Suprapubic skin (tissue), 4 donors: ENCODE measurements at regions not wholly inside any gene's neighbourhood (a gene's known extent, or its start where the extent isn't known, plus 50 kb on each side); places are given as distances from the start of the nearest gene placed in this dataset.
"Not testable (repeated sequence)": the region's sequence is repeated elsewhere in the genome, so short reads cannot be mapped to it uniquely, and the experiment has no call there.

ENCODE experiments used
- DNase-seq, 2 donors: peaks; one replicate each; pipeline ENCODE4 v3.0.0-alpha.2; 2019; ENCODE audit warnings: low spot score in 2 of 2
- H3K27ac ChIP-seq: fragments of 200-600 bp; sonication (generic); one replicate; pipeline ENCODE4 v1.5.1; 2019
- H3K27me3 ChIP-seq: fragments of 200-600 bp; sonication (generic); one replicate; pipeline ENCODE4 v1.5.1; 2019
- H3K36me3 ChIP-seq: fragments of 200-600 bp; sonication (generic); one replicate; pipeline ENCODE4 v1.5.1; 2019
- H3K4me1 ChIP-seq: fragments of 200-600 bp; sonication (generic); one replicate; pipeline ENCODE4 v1.5.1; 2019
- H3K4me3 ChIP-seq: fragments of 200-600 bp; sonication (generic); one replicate; pipeline ENCODE4 v1.5.1; 2019; ENCODE audit warnings: mild to moderate bottlenecking
- H3K9me3 ChIP-seq: fragments of 200-600 bp; sonication (generic); one replicate; pipeline ENCODE4 v1.5.1; 2019
- CTCF ChIP-seq, 2 donors: fragments of 200-600 bp in 1 of 2; fragments of 450-650 bp in 1 of 2; sonication (generic) in 1 of 2; IDR thresholded peaks; one replicate each; pipeline ENCODE4 v1.5.1; 2016 to 2019; ENCODE audit warnings: antibody characterized with exemption in 2 of 2, mild to moderate bottlenecking in 1 of 2, moderate library complexity in 1 of 2
- EP300 ChIP-seq: sonication (generic); formaldehyde crosslinking; IDR thresholded peaks from one replicate; pipeline ENCODE4 v1.6.1; 2017; ENCODE audit warnings: antibody characterized with exemption
- POLR2A ChIP-seq, 2 donors: fragments of 450-650 bp; IDR thresholded peaks; one replicate each; pipeline ENCODE4 v1.6.1; 2017; ENCODE audit warnings: antibody characterized with exemption in 2 of 2, mild to moderate bottlenecking in 2 of 2, moderate library complexity in 2 of 2
- POLR2AphosphoS5 ChIP-seq, 3 donors: sonication (generic); formaldehyde crosslinking; IDR thresholded peaks; one replicate each; pipeline ENCODE4 v1.6.1; 2017; ENCODE audit warnings: antibody characterized with exemption in 3 of 3
- WGBS: methylation state at CpG from one replicate; pipeline ENCODE4 v1.1.5; 2018; 5-methylcytosine and 5-hydroxymethylcytosine counted together

GRCh38 chr3:193174140-193174539 is 66.9 kb upstream of the PLAAT1 start:
- TF ChIP-seq CTCF (IDR thresholded peaks at IDR 0.05) (no peak), POLR2AphosphoS5 (IDR thresholded peaks at IDR 0.05) (no peak), POLR2A (IDR thresholded peaks at IDR 0.05) (no peak), EP300 (no peak)
- no peaks in the 10 kb centered on the region for H3K27me3 ChIP-seq
- H3K9me3 ChIP-seq: no peaks in the 10 kb centered on the region
- no peak overlapping the region for H3K27ac ChIP-seq
- no peak overlapping the region for H3K4me3 ChIP-seq
- no peaks in the 10 kb centered on the region for H3K4me1 ChIP-seq
- no peak for DNase-seq
- WGBS: 91% methylated on average over 1 of the region's 1 CpG
- no peaks in the 10 kb centered on the region for H3K36me3 ChIP-seq

GRCh38 chr3:193179332-193180012 is 61.5 kb upstream of the PLAAT1 start:
- WGBS: 84% methylated on average over 7 of the region's 8 CpGs
- not testable (repeated sequence) for DNase-seq, H3K27me3 ChIP-seq, H3K9me3 ChIP-seq, H3K4me1 ChIP-seq, H3K36me3 ChIP-seq, H3K4me3 ChIP-seq, H3K27ac ChIP-seq

- Histone ChIP-seq H3K4me3 (no peak overlapping the region), H3K27me3 (no peaks in the 10 kb centered on the region), H3K27ac (no peak overlapping the region), H3K9me3 (no peaks in the 10 kb centered on the region), H3K4me1 (no peaks in the 10 kb centered on the region), H3K36me3 (no peaks in the 10 kb centered on the region)
- 69% methylated on average over 6 of the region's 6 CpGs for WGBS
- TF ChIP-seq CTCF (IDR thresholded peaks at IDR 0.05) (no peak), EP300 (no peak), POLR2AphosphoS5 (IDR thresholded peaks at IDR 0.05) (no peak), POLR2A (IDR thresholded peaks at IDR 0.05) (no peak)
- DNase-seq: no peak
These were observed 53.8 kb upstream of the PLAAT1 start for GRCh38 chr3:193187070-193187722.

GRCh38 chr3:193190146-193190786 is 50.8 kb upstream of the PLAAT1 start:
- TF ChIP-seq EP300: no peak
- no peak for TF ChIP-seq POLR2A (IDR thresholded peaks at IDR 0.05)
- TF ChIP-seq POLR2AphosphoS5 (IDR thresholded peaks at IDR 0.05): no peak
- no peak for TF ChIP-seq CTCF (IDR thresholded peaks at IDR 0.05)
- 47% methylated on average over 2 of the region's 2 CpGs for WGBS
- no peaks in the 10 kb centered on the region for H3K27me3 ChIP-seq
- no peak overlapping the region for H3K4me3 ChIP-seq
- no peak for DNase-seq
- H3K36me3 ChIP-seq: no peaks in the 10 kb centered on the region
- H3K27ac ChIP-seq: no peak overlapping the region
- no peaks in the 10 kb centered on the region for H3K4me1 ChIP-seq
- H3K9me3 ChIP-seq: no peaks in the 10 kb centered on the region
